GM06990 (cell line): ENCODE measurements at regions not wholly inside any gene's neighbourhood (a gene's known extent, or its start where the extent isn't known, plus 50 kb on each side); places are given as distances from the start of the nearest gene placed in this dataset.

Experiments used
- DNase-seq: peaks from one replicate; pipeline ENCODE4 v3.0.0-alpha.2; 2011; ENCODE audit not compliant: insufficient read length; ENCODE audit errors: extremely low read depth
- H3K27me3 ChIP-seq: replicated peaks from 2 replicates; pipeline ENCODE4 v1.6.0; 2011; ENCODE audit warnings: low read length; ENCODE audit not compliant: control insufficient read depth, insufficient read depth
- H3K36me3 ChIP-seq: 2 replicates; pipeline ENCODE4 v1.5.1; 2011; ENCODE audit warnings: low read length; ENCODE audit not compliant: control insufficient read depth, insufficient read depth
- H3K4me3 ChIP-seq: replicated peaks from 2 replicates; pipeline ENCODE4 v1.5.1; 2011; ENCODE audit warnings: low read depth, mild to moderate bottlenecking, control low read depth, low read length
- CTCF ChIP-seq: IDR thresholded peaks from 2 replicates; pipeline ENCODE4 v1.5.1; 2011; ENCODE audit warnings: low read length, control low read depth, mild to moderate bottlenecking, inconsistent platforms; ENCODE audit not compliant: insufficient read depth, poor library complexity, severe bottlenecking

- Histone ChIP-seq H3K4me3 (no peak overlapping the region), H3K27me3 (no peaks in the 10 kb centered on the region), H3K36me3 (no peaks in the 10 kb centered on the region)
- TF ChIP-seq CTCF = no peak
- DNase-seq = no peak
These were observed 152.2 kb downstream of the TFAP2B start for GRCh38 chr6:50970908-50971307.

- no peak for DNase-seq
- no peak for TF ChIP-seq CTCF
- H3K4me3 ChIP-seq = no peak overlapping the region
- no peaks in the 10 kb centered on the region for H3K36me3 ChIP-seq
- H3K27me3 ChIP-seq = no peaks in the 10 kb centered on the region
These were observed 154.8 kb downstream of the TFAP2B start for GRCh38 chr6:50973464-50973863.

- no peak for TF ChIP-seq CTCF
- H3K36me3 ChIP-seq = no peaks in the 10 kb centered on the region
- no peak overlapping the region for H3K4me3 ChIP-seq
- DNase-seq = no peak
- no peaks in the 10 kb centered on the region for H3K27me3 ChIP-seq
These were observed 155.6 kb downstream of the TFAP2B start for GRCh38 chr6:50974319-50974718.

- no peak for TF ChIP-seq CTCF
- DNase-seq = no peak
- Histone ChIP-seq H3K4me3 (no peak overlapping the region), H3K36me3 (no peaks in the 10 kb centered on the region), H3K27me3 (no peaks in the 10 kb centered on the region)
These were observed 156.5 kb downstream of the TFAP2B start for GRCh38 chr6:50975216-50975615.

- Histone ChIP-seq H3K36me3 (no peaks in the 10 kb centered on the region), H3K27me3 (no peaks in the 10 kb centered on the region), H3K4me3 (no peak overlapping the region)
- no peak for DNase-seq
- no peak for TF ChIP-seq CTCF
These were observed 158.2 kb downstream of the TFAP2B start for GRCh38 chr6:50976907-50977306.

GRCh38 chr6:50977796-50978195 lies 159.1 kb downstream of the TFAP2B start:
- no peak for DNase-seq
- H3K27me3 ChIP-seq = no peaks in the 10 kb centered on the region
- TF ChIP-seq CTCF = no peak
- no peak overlapping the region for H3K4me3 ChIP-seq
- H3K36me3 ChIP-seq = no peaks in the 10 kb centered on the region
